ENCODE measurements at regions not wholly inside any gene's neighbourhood (a gene's known extent, or its start where the extent isn't known, plus 50 kb on each side); places are given as distances from the start of the nearest gene placed in this dataset.

DNA sequence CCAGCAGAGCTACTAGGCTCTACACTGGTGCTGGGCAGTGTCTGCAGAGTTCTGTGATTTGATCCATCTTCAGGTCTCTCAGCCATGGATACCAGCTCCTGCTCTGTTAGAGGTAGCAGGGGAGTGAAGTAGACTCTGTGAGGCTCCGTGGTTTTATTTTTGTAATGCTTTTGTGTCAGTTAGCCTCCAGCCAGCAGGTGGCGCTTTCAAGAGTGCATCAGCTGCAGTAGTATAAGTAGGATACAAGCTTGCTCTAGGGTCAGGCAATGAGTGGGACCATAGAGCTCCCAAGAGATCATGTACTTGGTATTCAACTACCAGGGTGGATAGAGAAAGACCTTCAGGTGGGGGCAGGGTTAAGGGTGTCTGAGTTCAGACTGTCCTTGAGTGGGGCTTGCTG, 362.5 kb upstream of the TRAM1L1 start:
- DNase-seq: peak; percentile 39 to 43

DNA sequence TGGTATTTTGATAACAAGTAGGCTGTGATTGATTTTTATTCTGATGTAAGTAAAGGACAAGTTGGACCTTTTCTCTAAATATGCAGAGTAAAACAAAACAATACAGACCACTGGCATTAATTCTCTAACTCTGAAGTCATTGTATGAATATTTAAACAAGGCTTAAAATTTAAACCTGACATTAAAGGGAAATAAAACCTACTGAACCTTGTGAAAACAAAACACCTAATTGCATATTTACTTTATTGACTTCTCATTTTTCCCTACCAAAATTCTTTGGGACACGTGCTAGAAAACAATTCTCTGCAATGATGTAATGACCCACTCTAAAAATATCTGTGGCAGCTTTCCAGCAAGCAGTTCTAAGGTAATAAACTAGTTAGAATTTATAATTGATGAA, 369.7 kb upstream of the TRAM1L1 start:
- no peak for DNase-seq

DNA sequence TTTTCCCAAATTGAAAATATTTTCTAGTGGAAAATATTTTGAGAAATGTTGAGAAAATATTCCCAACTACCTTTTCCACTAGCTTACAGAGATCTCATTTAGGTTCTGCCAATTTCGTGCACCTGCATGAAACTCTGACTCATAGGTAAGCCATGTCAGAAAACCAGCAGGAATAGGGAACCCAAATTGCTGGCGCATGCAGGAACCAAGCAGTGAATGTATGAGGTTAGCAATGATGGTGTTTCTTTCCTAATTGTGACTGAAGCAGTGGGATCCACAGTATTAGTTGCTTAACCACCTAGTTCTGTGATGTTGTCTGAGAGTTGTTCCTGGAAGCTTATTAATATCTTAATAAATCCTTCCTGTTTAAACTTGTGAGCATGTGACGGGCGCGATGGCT, 381.0 kb upstream of the TRAM1L1 start:
- DNase-seq: no peak

DNA sequence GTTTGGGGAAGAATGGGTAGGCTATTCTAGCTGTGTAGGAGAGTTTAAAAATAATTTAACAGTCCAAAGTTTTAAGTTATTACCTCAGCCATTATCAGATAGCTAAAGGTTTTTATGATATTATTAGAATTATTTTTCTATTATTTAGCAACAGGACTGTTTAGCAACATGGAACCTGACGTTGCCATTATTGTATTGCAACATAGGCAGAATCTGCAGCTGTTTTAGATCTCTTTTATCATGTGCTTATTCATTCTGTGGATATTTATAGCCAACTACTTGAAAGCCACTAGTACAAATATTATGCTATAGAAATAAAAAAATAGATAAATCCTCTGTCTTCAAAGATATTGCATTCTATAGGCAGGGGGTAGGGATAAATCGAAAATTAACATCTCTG, 382.0 kb upstream of the TRAM1L1 start:
- no peak for DNase-seq

DNA sequence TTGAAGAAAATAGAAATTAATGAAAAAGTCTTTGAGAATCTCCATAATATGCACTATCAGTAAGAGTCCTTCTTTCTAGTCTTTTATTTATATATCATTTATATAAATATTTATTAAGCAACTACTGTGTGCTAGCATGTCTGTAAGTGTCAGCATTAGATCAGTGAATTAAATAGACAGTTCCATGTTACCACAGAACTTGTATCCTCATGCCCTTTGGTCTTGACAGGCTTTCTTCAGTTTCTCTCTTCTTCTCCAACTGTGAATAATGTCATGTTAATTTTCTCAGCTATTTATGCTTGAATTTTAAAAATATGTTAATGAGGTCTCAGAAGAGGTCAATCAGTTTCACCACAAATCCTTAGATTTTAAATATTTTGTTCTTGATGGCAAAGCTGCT, 389.6 kb upstream of the TRAM1L1 start:
- DNase-seq: no peak

DNA sequence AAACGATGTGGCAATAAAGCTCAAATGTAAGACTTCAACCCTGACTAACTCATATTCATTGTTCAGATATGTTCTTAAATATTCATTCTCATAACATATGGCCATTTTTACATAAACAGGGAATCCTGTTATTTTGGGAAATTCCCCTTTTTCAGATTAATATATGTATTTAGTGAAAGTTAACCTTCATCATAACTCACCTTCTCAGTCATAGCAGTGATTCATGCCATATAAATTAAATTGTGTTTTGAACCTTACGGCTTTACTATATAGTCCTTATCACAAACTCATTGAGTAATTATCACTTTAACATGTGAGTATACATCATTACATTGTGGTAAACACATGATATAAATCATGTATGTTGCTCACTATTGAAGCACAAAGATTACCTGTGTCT, 392.5 kb upstream of the TRAM1L1 start:
- DNase-seq: no peak

DNA sequence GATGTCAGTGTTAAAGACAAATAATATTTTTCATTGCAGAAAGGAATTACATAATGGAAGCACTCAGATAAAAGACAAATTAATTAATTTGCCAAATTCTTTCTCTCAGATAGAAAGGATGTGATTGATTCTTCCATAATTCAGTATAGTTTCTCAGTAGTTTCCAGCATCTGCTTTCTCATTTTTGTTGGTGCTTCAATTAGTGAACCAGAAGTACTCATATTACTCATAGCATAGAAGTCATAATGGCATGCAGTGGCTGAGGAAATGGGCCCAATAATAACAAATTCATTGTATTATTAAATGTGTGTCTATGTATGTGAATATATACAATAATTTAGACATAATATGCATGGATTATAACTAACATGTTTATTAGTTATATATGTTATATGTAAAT, 393.3 kb upstream of the TRAM1L1 start:
- no peak for DNase-seq

DNA sequence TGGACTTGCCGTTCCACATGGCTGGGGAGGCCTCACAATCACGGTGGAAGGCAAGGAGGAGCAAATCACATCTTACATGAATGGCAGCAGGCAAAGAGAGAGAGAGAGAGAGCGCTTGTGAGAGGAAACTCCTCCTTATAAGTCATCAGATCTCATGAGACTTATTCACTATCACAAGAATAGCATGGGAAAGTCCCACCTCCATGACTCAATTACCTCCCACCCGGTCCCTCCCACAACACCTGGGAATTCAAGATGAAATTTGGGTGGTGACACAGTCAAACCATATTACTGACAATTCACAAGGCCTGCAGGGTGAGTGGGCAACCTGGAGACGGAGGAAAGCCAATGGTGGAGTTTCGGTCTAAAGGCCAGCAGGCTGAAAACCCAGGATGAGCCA, 394.3 kb upstream of the TRAM1L1 start:
- peak; percentile 22 for DNase-seq

DNA sequence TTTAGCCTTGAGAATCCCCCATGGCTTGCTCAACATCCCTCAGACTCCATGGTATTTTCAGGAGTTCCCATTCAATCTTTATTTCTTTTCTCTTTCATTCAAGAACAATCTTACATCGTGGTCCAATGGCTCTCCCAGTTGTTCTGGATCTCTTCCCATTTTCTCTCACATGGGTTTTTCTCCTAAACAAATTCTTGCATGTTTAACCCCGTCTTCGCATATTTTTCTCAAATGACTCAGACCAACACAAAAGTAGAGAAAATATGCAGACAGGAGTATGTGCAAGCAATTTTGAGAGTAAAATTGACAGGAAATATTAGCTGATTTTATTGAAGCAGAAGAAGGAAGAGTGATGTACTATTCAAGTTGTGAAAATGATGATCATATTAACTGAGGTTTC, 396.4 kb upstream of the TRAM1L1 start:
- no peak for DNase-seq

DNA sequence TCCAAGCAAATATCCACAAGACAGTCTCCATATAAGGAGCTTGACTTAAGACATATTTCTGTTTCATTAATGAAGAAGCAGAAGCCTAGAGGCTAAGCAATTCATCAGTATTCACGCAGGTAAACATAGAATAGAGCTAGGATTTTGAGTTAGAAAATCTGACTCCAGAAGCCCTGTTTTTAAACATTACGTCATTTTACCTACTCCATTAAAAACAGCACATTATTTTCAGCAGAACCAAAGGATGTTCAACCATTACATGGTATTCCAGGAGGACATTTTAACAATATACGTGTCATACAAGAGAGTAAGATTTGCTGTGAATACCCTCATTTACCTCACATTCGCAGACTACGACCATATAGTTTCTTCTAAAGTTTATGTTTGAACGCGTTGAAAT, 403.3 kb upstream of the TRAM1L1 start:
- no peak for DNase-seq

DNA sequence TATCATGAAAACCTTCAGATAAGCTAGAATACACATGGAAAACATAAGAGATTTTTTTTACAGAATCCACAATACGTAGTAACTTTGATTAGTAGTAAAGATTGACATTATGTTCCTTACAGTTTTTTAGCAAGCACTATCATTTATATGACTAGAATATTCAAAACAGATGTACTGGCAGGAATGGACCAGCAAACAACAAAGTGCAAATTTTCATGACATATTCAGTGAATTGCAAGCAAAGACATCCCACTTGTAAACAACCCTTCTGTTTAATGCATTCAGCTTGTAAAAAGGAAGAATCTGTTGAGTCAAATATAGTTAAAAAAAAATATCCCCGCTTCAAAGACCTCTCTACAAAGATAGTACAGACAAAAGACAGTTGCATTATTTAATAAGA, 403.7 kb upstream of the TRAM1L1 start:
- no peak for DNase-seq

DNA sequence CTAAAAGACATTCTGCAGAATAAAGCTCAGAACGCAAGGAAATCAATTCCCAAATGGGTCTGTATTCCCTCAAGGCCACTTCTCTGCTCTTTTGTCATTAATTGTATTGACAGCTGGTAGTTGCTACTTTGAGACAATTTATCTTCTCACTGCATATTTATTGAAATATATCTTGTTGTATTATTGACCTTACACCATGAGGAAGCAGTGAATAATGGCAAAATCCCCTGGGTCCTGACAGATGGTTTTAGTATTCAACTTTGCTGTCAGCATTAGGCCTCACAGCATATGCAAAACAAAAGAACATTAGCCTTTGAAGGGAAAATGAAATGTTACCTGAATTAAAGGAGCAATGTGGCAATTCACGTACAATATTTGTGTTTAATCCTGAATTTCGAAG, 406.1 kb upstream of the TRAM1L1 start:
- no peak for DNase-seq

DNA sequence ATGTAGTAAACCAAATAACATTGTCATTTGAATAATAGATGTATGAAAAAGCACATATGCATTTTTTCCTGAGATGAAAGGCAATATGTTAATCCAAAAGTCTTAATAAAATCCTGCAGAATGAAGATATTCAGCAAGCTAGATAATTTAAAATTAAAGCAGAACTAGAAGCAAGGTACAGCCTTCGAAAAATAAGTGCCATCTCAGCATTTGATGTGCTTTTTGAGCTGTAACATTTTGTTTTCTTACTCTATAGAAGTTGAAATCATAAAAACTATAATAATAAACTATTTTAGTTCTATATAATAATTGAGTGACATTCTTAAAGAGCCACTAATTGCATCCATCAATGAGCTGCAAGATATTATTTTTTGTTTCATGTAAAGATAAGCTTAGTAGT, 410.4 kb upstream of the TRAM1L1 start:
- DNase-seq: no peak

DNA sequence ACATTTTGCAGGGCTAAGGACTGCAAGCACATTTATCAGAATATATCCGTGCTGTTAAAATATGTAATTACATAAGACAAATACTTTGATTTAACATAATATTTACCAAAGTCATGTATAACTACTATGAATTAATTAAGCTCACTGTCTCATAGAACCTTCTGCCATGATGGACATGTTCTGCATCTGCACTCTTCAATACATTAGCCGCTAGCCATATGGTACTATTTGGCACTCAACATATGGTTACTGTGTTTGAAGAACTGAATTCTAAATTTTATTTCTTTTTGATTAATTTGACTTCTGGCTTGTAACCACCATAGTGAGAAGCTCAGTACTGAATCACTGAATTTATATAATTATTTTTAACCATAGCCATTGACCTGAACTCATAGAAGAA, 427.0 kb upstream of the TRAM1L1 start:
- DNase-seq: no peak

DNA sequence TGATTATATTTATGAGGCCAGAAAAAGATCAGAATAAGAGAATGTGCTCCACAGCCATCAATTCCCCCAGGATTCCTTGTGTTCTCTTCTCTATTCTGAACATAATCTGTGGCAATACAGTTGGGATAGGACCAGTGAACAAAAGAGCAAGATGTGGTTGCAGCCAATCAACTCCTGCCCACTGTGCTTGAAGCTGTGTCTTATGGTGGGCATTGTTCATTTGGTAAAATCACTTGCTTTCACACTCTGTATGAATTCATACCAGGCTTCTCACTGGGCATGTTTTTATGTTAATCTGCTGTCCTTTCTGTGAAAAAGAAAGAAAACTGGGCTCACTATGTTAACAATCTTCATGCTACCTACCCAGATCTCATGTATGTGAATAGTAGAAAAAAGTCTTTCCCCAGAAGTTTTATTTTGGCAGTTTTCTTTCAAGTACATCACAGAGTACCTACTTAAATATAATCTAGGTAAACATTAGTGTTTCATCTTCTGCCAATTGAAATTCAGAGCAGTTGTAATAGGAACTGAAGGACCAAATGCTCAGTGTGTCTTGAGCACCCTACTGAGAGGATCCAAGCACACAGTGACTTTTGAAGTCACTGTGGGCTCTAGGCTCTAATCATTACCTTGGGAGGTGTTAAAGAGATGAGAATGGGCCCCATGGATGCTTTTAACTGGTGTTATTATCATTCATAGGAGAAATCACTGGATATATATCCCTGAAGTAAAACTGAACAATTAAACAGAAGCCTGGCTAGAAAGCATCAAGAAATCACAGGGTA, 429.2 kb upstream of the TRAM1L1 start:
- no peak for DNase-seq

DNA sequence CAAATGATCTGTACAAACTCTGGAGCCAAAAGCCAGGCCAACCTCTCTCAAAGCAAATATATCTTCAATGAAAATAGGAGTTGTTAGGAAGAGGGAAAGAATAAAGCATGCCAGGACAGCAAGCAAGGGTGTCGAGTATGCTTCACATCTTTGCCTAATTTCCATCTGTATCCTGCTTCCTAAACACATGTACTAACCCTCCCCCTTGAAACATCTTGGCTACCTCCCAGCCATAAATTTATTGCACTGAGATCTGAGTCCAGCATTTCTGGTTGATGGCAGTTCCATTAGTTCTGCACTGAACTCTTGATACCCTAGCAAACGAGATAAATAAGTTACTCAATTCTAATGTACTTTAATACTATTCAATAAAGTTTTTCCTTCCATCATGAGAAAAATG, 430.5 kb upstream of the TRAM1L1 start:
- no peak for DNase-seq

DNA sequence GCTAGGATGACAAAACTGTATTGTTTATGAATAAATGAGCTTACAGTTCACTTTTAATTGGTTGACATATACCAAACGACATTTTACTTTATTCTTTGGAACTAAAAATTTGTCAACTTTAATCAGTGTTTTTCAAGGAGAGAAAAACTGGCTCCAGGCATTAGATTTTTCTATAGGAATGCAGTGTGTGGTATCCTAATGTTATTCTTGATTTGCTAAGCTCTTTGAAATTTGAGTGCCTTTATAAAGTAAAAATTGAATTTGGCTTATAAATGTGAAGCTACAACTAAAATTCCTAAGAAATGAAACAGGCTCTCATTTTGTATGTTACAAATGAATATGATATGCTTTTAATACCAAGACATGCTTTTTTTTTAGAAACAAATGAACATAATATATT, 442.2 kb upstream of the TRAM1L1 start:
- no peak for DNase-seq

DNA sequence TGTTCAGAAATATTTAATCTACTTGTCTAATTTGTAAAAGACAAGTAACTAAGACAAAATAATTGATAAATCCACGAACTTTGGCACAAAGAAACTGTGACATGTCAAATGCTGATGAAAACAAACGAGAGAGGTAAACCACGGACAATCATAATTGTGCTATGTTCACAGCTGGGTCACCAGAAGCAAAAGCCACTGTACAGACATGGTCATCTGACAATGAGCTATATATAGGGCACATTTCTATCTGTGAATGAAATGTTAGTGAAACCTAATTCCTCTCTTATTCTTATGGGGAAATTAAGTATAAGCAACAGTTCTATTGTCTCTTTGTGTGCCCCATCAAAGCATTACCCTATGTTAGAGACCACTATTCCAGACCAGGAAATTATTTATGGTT, 444.0 kb upstream of the TRAM1L1 start:
- DNase-seq: no peak

DNA sequence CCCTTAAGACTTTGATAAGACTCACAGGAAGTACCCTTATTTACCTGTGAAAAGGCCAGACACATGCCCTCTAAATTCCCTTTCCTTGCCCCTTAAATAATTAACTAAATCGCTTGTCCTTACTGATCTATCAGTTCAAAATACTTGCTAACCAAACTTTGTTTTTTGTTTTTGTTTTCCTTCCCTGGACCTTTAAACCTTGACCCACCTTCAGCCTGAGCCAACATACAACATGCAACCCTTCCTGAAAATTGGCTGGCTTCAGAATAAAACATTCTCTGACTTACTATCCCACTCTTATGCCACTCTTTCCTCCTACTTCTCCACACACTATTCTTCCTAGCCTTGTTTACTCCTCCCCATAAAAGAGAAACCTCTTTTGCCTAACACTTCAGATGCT, 448.1 kb upstream of the TRAM1L1 start:
- DNase-seq: no peak

DNA sequence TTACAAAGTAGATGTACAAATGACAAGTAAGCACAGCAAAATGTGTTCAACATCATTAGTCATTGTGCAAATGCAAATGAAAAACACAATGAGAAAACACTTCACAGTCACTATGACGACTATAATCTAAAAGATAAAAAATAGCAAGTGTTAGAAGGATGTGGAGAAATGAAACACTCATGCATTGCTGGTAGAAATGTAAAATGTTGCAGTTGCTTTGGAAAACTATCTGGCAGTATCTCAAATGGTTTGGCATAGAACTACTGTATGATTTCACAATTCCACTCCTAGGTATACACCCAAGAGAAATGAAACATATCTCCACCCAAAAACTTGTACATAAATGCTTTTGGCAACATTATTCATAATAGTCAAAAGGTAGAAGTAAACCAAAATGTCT, 459.7 kb upstream of the TRAM1L1 start:
- no peak for DNase-seq

DNA sequence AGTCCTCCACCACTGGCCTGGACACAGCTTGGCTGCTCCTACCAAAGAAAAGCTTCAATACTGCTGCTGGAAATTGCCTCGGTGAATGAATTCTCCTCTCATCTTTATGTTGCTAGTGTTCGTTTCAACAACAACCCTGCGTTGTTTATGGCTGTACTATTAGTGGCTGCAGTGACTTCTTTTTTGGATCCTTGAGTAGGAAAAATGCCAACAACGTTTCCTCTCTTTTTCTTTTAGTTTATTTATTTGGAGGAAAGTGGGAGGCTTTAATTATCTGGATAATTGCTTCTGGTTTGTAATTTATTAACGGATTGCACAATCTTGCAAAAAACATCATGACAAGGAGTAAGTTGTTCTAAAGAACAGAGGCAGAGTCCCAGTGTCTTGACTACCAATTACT, 464.1 kb upstream of the TRAM1L1 start:
- DNase-seq: no peak

DNA sequence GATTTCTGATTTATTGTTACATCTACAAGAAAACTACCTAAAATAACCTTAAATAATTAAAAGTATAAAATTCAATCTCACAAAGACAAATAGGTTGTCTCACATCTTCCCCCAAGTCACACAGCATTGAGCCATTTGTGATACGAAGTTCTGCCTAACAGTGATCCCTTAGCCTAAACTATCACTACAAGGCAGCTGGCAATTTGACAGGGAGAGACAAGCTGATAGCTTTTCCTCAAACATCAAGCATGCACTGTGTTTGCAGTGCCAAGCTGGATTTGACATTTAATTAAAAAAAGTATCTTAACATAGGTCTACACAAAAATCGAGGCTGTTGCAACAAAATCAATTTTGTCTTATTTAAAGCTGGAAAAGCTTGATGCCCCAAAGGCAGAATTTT, 464.7 kb upstream of the TRAM1L1 start:
- DNase-seq: no peak

DNA sequence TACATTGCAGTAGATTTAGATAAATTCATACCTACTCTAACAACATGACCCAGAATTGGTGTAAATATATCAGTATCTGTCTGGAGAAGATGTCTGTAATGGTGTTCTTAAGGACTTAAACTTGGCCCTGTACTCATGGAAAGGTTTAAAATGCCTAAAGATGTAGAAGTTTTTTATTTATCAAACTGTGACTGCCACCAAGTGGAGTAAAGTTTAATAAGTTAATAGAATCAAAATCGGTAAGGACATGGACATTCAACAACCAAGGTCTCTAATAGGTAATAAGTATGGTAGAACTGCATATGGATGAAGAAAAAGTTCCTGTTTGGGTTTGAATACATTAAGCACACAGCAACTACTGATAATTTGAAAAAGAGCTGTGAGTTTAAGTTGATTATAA, 474.0 kb upstream of the NDST3 start:
- no peak for DNase-seq

DNA sequence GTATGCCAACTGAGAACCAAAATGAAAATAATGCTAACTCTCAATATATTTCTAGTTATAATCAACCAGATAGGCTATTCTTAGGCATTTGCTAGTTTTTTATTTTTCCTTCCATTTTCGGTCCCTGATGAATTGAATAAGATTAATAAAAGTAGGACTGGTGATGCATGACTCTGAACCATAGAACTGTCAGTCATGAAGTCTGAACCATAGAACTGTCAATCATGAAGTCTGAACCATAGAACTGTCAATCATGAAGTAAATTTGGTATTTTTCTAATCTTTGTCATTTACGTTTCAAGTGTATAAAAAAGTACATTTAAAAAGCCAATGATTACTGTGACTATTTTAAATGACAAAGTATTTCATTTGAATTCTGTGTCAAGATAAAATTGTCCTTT, 460.2 kb upstream of the NDST3 start:
- no peak for DNase-seq

DNA sequence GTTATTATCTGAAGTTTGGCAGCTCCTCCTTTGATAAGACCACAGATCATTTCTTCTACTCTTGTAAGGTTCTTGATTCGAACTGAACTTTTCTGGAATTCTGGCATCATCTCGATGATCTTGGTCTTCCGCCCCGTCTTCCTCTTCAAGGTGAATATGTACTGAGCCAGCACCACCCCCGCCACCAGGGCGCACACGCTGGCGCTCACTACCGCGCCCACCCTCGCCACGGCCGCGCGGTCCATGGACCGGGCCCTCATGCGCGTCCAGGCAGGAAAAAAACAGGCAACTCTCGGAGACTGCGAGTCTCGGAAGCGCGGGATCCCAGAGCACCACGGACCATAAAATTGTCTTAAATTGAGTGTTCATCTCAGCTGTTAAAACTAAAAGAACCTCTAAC, 458.4 kb upstream of the NDST3 start:
- DNase-seq: no peak

Measured in activated T-cell treated with anti-CD3 and anti-CD28 coated beads, Interleukin-2, amount 50 U/mL, for 48 hours (primary cell).